H1 (cell line): ENCODE measurements at regions not wholly inside any gene's neighbourhood (a gene's known extent, or its start where the extent isn't known, plus 50 kb on each side); places are given as distances from the start of the nearest gene placed in this dataset.

Experiments
- EP300 ChIP-seq, 2 experiments: IDR thresholded peaks; 1 replicate in 1 of 2; 2 replicates in 1 of 2; pipeline ENCODE4 v1.6.1; 2011 to 2012; ENCODE audit warnings: low read depth in 2 of 2, low read length in 2 of 2, mild to moderate bottlenecking in 2 of 2, borderline replicate concordance in 1 of 2, inconsistent platforms in 1 of 2, moderate library complexity in 1 of 2
- GTF2F1 ChIP-seq: IDR thresholded peaks from 2 replicates; pipeline ENCODE4 v1.6.1; 2012; ENCODE audit warnings: low read depth, low read length, improper control_type of control experiment, borderline replicate concordance
- POLR2A ChIP-seq, 2 experiments: IDR thresholded peaks; 1 replicate in 1 of 2; 2 replicates in 1 of 2; pipeline ENCODE4 v1.6.1; 2011; ENCODE audit warnings: low read depth in 2 of 2, low read length in 2 of 2, mild to moderate bottlenecking in 2 of 2; ENCODE audit errors: control extremely low read depth in 1 of 2
- TF ChIP-seq, protein P1 (sequence below), 3 experiments: IDR thresholded peaks; 1 replicate in 2 of 3; 2 replicates in 1 of 3; pipeline versions ENCODE4 v1.5.1 to v1.6.1; 2011; ENCODE audit warnings: low read length in 3 of 3, mild to moderate bottlenecking in 3 of 3, inconsistent platforms in 2 of 3, low read depth in 1 of 3, moderate library complexity in 1 of 3; ENCODE audit not compliant: insufficient read depth in 1 of 3; ENCODE audit errors: control extremely low read depth in 1 of 3
- TF ChIP-seq, protein P2 (sequence below): IDR thresholded peaks from 2 replicates; pipeline ENCODE4 v1.6.1; 2011; ENCODE audit warnings: low read length, improper control_type of control experiment

DNA sequence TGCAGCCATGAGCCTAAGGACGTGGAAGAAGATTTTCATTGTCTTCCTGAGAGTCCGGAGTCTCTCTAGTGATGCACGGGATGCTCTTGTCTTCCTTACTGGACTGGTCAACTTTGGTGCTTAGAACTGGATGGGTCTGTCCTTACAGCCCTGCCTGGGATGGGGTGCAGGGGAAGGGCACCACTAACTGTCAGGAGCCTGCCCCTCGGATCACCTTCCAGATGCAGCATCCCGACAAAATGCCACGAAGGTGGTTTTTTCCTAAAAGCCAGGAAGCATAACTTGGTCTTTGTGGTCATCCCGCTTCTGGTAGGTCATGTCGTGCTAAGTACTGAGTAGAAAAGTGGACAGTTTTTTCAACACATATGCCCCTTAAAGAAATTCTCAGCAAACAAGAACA lies 207.4 kb upstream of the TWIST2 start:
- TF ChIP-seq, protein P1, sequence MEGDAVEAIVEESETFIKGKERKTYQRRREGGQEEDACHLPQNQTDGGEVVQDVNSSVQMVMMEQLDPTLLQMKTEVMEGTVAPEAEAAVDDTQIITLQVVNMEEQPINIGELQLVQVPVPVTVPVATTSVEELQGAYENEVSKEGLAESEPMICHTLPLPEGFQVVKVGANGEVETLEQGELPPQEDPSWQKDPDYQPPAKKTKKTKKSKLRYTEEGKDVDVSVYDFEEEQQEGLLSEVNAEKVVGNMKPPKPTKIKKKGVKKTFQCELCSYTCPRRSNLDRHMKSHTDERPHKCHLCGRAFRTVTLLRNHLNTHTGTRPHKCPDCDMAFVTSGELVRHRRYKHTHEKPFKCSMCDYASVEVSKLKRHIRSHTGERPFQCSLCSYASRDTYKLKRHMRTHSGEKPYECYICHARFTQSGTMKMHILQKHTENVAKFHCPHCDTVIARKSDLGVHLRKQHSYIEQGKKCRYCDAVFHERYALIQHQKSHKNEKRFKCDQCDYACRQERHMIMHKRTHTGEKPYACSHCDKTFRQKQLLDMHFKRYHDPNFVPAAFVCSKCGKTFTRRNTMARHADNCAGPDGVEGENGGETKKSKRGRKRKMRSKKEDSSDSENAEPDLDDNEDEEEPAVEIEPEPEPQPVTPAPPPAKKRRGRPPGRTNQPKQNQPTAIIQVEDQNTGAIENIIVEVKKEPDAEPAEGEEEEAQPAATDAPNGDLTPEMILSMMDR (IDR thresholded peaks at IDR 0.05; ENCODE audit: control extremely low read depth in 1 of 3, insufficient read depth in 1 of 3, low read depth in 1 of 3, low read length in 3 of 3): no peak
- TF ChIP-seq POLR2A (IDR thresholded peaks at IDR 0.05; ENCODE audit: control extremely low read depth in 1 of 2, low read depth in 2 of 2, low read length in 2 of 2) (no peak), EP300 (IDR thresholded peaks at IDR 0.05; ENCODE audit: borderline replicate concordance in 1 of 2, low read depth in 2 of 2, low read length in 2 of 2) (no peak), GTF2F1 (no peak)
- TF ChIP-seq, protein P2, sequence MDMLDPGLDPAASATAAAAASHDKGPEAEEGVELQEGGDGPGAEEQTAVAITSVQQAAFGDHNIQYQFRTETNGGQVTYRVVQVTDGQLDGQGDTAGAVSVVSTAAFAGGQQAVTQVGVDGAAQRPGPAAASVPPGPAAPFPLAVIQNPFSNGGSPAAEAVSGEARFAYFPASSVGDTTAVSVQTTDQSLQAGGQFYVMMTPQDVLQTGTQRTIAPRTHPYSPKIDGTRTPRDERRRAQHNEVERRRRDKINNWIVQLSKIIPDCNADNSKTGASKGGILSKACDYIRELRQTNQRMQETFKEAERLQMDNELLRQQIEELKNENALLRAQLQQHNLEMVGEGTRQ: no peak
